CD14-positive monocyte (primary cell): ENCODE measurements at regions not wholly inside any gene's neighbourhood (a gene's known extent, or its start where the extent isn't known, plus 50 kb on each side); places are given as distances from the start of the nearest gene placed in this dataset.

Experiments
- DNase-seq, 3 donors: peaks; one replicate each; pipeline ENCODE4 v3.0.0-alpha.2; 2011 to 2022
- H2AFZ ChIP-seq: 2 replicates; pipeline ENCODE4 v1.6.0; 2012; ENCODE audit warnings: mild to moderate bottlenecking, low read depth, low read length, inconsistent platforms; ENCODE audit not compliant: insufficient read depth, poor library complexity, severe bottlenecking
- H3K27ac ChIP-seq, 2 donors: 1 replicate in 1 of 2; 2 replicates in 1 of 2; pipeline ENCODE4 v1.5.1; 2012 to 2013; ENCODE audit warnings: low read length in 2 of 2, control low read depth in 1 of 2, inconsistent platforms in 1 of 2, low read depth in 1 of 2, mild to moderate bottlenecking in 1 of 2
- H3K27me3 ChIP-seq, 2 donors: one replicate each; pipeline versions ENCODE4 v1.6.0 to v1.6.1; 2011 to 2013; ENCODE audit warnings: low read length in 2 of 2; ENCODE audit not compliant: control insufficient read depth in 2 of 2, insufficient read depth in 2 of 2
- H3K36me3 ChIP-seq, 2 donors: replicated peaks in 1 of 2; 1 replicate in 1 of 2; 2 replicates in 1 of 2; pipeline versions ENCODE4 v1.5.1 to v1.6.1; 2012 to 2013; ENCODE audit warnings: low read length in 2 of 2, control low read depth in 1 of 2, inconsistent platforms in 1 of 2, mild to moderate bottlenecking in 1 of 2; ENCODE audit not compliant: insufficient read depth in 2 of 2, control insufficient read depth in 1 of 2
- H3K4me1 ChIP-seq, 2 donors: 1 replicate in 1 of 2; 2 replicates in 1 of 2; pipeline versions ENCODE4 v1.5.1 to v1.6.1; 2012 to 2013; ENCODE audit warnings: low read length in 2 of 2, control low read depth in 1 of 2, inconsistent platforms in 1 of 2, mild to moderate bottlenecking in 1 of 2, moderate library complexity in 1 of 2; ENCODE audit not compliant: insufficient read depth in 2 of 2, control insufficient read depth in 1 of 2
- H3K4me2 ChIP-seq: replicated peaks from 2 replicates; pipeline ENCODE3; 2012; ENCODE audit warnings: low read length, moderate library complexity, mild to moderate bottlenecking; ENCODE audit not compliant: poor library complexity, severe bottlenecking; ENCODE audit errors: extremely low read depth
- H3K4me3 ChIP-seq, 3 experiments: fragments of 200-600 bp in 1 of 3; sonication (generic) in 1 of 3; replicated peaks in 1 of 3; 1 replicate in 2 of 3; 2 replicates in 1 of 3; pipeline ENCODE4 v1.5.1; 2011 to 2013; ENCODE audit warnings: low read length in 3 of 3, mild to moderate bottlenecking in 3 of 3, control low read depth in 2 of 3, low read depth in 2 of 3, inconsistent platforms in 1 of 3, moderate library complexity in 1 of 3
- H3K79me2 ChIP-seq: 2 replicates; pipeline ENCODE4 v1.6.0; 2012; ENCODE audit warnings: mild to moderate bottlenecking, control low read depth, inconsistent platforms, low read length, moderate library complexity; ENCODE audit not compliant: insufficient read depth
- H3K9ac ChIP-seq: 2 replicates; pipeline ENCODE4 v1.6.0; 2017; ENCODE audit warnings: low read length, mild to moderate bottlenecking; ENCODE audit not compliant: insufficient read depth, poor library complexity, severe bottlenecking
- H3K9me3 ChIP-seq, 2 donors: replicated peaks in 1 of 2; 1 replicate in 1 of 2; 2 replicates in 1 of 2; pipeline versions ENCODE4 v1.5.1 to v1.6.1; 2012 to 2013; ENCODE audit warnings: low read length in 2 of 2, control low read depth in 1 of 2; ENCODE audit not compliant: control insufficient read depth in 1 of 2, insufficient read depth in 1 of 2
- H4K20me1 ChIP-seq: 2 replicates; pipeline ENCODE4 v1.6.0; 2012; ENCODE audit warnings: mild to moderate bottlenecking, low read length, control low read depth, moderate library complexity; ENCODE audit not compliant: insufficient read depth
- H3K27ac Mint-ChIP-seq, 7 donors: one replicate each; pipeline ENCODE4 v1.8.0; 2020; ENCODE audit warnings: mild to moderate bottlenecking in 7 of 7, mixed read lengths in 7 of 7, moderate library complexity in 6 of 7, inconsistent platforms in 2 of 7
- H3K27me3 Mint-ChIP-seq, 3 donors: one replicate each; pipeline ENCODE4 v1.8.0; 2021 to 2022; ENCODE audit warnings: low read depth in 3 of 3, mild to moderate bottlenecking in 3 of 3, mixed read lengths in 3 of 3, moderate library complexity in 3 of 3, inconsistent platforms in 1 of 3
- H3K36me3 Mint-ChIP-seq, 2 donors: one replicate each; pipeline ENCODE4 v1.8.0; 2020; ENCODE audit warnings: mixed read lengths in 2 of 2, inconsistent platforms in 1 of 2, mild to moderate bottlenecking in 1 of 2
- H3K4me1 Mint-ChIP-seq: one replicate; pipeline ENCODE4 v1.8.0; 2020; ENCODE audit warnings: mild to moderate bottlenecking, mixed read lengths
- H3K4me3 Mint-ChIP-seq, 2 donors: one replicate each; pipeline ENCODE4 v1.8.0; 2020; ENCODE audit warnings: mild to moderate bottlenecking in 2 of 2, mixed read lengths in 2 of 2, moderate library complexity in 1 of 2
- H3K9me3 Mint-ChIP-seq, 7 donors: one replicate each; pipeline ENCODE4 v1.8.0; 2020 to 2022; ENCODE audit warnings: mixed read lengths in 7 of 7, mild to moderate bottlenecking in 6 of 7, moderate library complexity in 6 of 7, inconsistent platforms in 2 of 7
- CTCF ChIP-seq: fragments of 200-600 bp; IDR thresholded peaks from one replicate; pipeline ENCODE4 v1.8.0; 2022; ENCODE audit warnings: antibody characterized with exemption, mild to moderate bottlenecking
- WGBS: methylation state at CpG from one replicate; pipeline ENCODE4 v1.1.5; 2013; ENCODE audit warnings: missing lambda C conversion rate; ENCODE audit not compliant: insufficient coverage; 5-methylcytosine and 5-hydroxymethylcytosine counted together
- intact Hi-C, 2 donors: fragments of 100-400 bp; cut with micrococcal nuclease; formaldehyde crosslinking; loops; one replicate each; pipeline versions ENCODE4 v1.15.0 to v1.15.1; 2023

- no peak overlapping the region for H3K4me3 Mint-ChIP-seq
- intact Hi-C loops = no loop called here
- no peak overlapping the region for H2AFZ ChIP-seq
- no peak for DNase-seq
- no peaks in the 10 kb centered on the region for H4K20me1 ChIP-seq
- H3K4me3 ChIP-seq = no peak overlapping the region
- peaks cover 0 to 2% (median 0%) of the 10 kb centered on the region in 7 donors for H3K9me3 Mint-ChIP-seq
- no peak overlapping the region for H3K4me2 ChIP-seq
- H3K36me3 Mint-ChIP-seq = no peaks in the 10 kb centered on the region
- H3K27me3 ChIP-seq = no peaks in the 10 kb centered on the region
- no peaks in the 10 kb centered on the region for H3K36me3 ChIP-seq
- no peaks in the 10 kb centered on the region for H3K4me1 ChIP-seq
- no peak overlapping the region for H3K9ac ChIP-seq
- no peaks in the 10 kb centered on the region for H3K79me2 ChIP-seq
- H3K27me3 Mint-ChIP-seq = no peaks in the 10 kb centered on the region
- no peaks in the 10 kb centered on the region for H3K4me1 Mint-ChIP-seq
- H3K27ac Mint-ChIP-seq = no peak overlapping the region
- H3K9me3 ChIP-seq = no peaks in the 10 kb centered on the region
- no CpG with 5 or more reads among the region's 1 CpG for WGBS
- H3K27ac ChIP-seq = no peak overlapping the region
- TF ChIP-seq CTCF = no peak
Measured at GRCh38 chr7:119102291-119102690, 877.8 kb downstream of the ANKRD7 start.

GRCh38 chr7:119105381-119105780 is 880.9 kb downstream of the ANKRD7 start:
- DNase-seq = no peak
- no peaks in the 10 kb centered on the region for H3K36me3 ChIP-seq
- no peak overlapping the region for H3K27ac ChIP-seq
- no peak overlapping the region for H2AFZ ChIP-seq
- intact Hi-C loops = no loop called here
- H4K20me1 ChIP-seq = no peaks in the 10 kb centered on the region
- H3K27me3 ChIP-seq = no peaks in the 10 kb centered on the region
- peaks cover 0 to under 1% of the 10 kb centered on the region in 2 donors for H3K9me3 ChIP-seq
- H3K27ac Mint-ChIP-seq = no peak overlapping the region
- H3K4me2 ChIP-seq = no peak overlapping the region
- WGBS = 90% methylated on average over 1 of the region's 1 CpG
- no peaks in the 10 kb centered on the region for H3K36me3 Mint-ChIP-seq
- H3K27me3 Mint-ChIP-seq = no peaks in the 10 kb centered on the region
- no peaks in the 10 kb centered on the region for H3K4me1 ChIP-seq
- H3K9me3 Mint-ChIP-seq = peaks cover 0 to 3% (median 0%) of the 10 kb centered on the region in 7 donors
- no peak overlapping the region for H3K4me3 Mint-ChIP-seq
- TF ChIP-seq CTCF = no peak
- H3K4me1 Mint-ChIP-seq = no peaks in the 10 kb centered on the region
- H3K79me2 ChIP-seq = no peaks in the 10 kb centered on the region
- H3K9ac ChIP-seq = no peak overlapping the region
- H3K4me3 ChIP-seq = no peak overlapping the region
